ENCODE measurements at regions not wholly inside any gene's neighbourhood (a gene's known extent, or its start where the extent isn't known, plus 50 kb on each side); places are given as distances from the start of the nearest gene placed in this dataset.
"Not testable (repeated sequence)": the region's sequence is repeated elsewhere in the genome, so short reads cannot be mapped to it uniquely, and the experiment has no call there.

DNA sequence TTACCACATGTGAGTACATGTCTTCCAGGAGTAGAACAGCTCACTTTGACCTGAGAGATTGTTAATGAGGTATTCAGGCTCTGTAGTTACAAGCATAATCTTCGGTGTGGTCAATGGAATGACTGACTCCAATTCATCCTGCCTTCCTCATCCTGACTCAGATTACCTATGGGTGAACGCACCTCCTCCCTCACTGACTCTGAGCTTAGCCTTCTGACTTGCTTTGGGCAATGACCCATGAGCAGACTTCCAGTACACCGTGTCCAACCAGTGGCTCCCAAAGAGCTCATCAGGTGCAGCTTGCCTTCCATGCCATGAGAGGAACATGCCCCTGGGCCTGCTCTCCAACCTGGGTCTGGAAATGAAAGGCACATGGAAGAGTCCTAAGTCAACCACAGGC is 361.0 kb upstream of the FRG1 start:
- DNase-seq (ENCODE audit: low read depth in 2 of 2), result not testable (repeated sequence)

DNA sequence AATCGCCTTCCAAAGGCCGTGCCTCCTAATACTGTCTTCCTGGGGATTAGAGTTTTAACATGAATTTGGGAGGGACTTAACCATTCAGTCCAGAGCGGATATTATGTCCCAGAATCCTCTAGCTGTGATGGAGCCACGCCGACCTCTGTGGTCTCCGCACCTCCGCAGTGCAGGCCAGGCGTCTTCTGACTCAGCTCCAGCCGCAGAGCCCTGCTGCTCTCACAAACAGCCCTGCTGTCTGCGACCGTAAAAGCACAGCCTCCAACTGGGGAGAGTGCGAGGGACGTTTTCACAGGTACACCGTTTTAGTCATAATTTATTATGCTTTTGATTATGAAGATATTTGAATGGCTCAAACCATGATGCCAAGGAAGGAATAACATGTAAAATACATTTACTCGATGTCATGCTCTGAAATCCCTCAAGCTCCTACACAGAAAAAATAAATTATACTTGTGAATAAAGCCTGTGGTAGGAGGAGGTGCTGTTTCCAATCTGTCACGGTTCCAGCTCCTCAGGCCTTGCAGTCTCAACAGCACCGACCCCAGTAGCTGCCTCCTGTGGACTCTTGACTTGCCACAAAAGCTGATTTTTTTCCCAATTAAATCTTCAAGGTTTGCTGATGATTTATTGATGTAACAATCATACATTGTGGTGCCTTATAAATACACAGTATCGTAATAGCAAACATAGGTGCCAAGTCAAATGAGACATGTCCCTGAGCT is 353.6 kb upstream of the FRG1 start:
- not testable (repeated sequence) for DNase-seq (ENCODE audit: low read depth in 2 of 2)

DNA sequence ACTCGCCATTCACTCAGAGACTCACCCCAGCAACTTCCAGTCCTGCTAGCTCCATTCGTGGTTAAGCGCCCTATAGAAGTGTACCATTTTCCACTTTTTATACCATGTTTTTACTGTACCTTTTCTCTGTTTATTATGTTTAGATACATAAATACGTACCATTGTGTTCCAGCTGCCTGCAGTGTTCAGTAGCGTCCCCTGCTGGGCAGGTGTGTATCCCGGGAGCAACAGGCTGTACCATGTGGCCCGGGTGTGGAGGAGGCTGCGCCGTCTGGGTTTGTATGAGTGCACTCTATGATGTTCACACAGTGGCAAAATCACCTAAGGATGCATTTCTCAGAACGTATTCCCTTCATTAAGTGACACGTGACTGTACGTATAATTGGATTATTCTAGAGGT is 351.5 kb upstream of the FRG1 start:
- DNase-seq (ENCODE audit: low read depth in 2 of 2), result not testable (repeated sequence)

DNA sequence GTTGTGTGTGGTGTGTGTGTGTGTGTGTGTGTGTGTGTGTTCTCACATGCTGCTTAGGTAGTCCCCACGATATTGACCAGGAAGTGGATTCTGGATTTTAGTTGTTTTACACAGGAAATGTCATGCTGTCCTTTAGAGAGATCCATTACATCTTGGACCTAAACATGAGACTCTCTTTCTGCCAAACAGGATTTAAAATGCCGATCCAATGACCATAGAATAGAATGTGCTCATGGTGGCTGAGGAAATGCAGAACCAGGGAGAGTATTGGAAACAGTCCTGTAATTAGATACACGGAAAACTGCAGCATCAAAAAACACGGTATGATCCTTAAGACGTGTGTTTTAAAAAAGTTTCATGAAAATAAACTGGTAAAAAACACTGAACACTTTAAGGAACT is 347.8 kb upstream of the FRG1 start:
- DNase-seq (ENCODE audit: low read depth in 2 of 2), result no peak

DNA sequence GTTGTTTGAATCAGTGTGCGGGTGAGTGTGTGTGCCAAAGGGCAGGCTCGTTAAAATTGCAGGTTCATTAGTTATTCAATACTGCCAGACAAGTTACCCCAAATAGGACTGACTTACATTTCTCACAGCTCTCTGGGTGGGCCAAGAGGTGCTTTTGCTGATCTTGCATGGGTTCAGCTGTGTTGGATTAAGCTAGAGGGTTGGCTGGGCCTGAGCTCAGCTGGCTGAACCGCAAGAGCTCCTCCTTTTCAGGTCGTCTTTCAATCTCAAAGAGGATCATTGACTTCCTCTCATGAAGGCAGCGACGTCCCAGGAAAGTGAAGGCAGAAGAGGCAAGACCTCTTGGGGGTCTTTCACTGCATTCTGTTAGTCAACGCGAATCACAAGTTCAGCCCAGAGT is 343.3 kb upstream of the FRG1 start:
- no peak for DNase-seq (ENCODE audit: low read depth in 2 of 2)

DNA sequence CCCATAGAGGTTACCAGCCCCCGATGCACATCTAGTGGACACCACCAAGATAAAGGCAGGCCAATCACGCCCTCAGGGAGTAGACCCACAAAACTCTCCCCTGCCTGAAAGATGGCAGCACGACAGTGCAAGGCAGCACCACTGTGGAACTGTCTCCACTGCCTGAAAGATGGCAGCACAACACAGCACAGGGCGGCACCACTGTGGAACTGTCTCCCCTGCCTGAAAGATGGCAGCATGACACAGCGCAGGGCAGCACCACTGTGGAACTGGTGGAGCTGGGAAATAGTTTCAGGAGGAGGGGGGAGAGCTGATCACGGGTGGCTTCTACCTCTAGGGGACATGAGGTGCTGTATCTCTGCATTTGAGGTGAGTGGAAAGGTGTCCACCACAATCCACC is 340.4 kb upstream of the FRG1 start:
- DNase-seq (ENCODE audit: low read depth in 2 of 2), result no peak

DNA sequence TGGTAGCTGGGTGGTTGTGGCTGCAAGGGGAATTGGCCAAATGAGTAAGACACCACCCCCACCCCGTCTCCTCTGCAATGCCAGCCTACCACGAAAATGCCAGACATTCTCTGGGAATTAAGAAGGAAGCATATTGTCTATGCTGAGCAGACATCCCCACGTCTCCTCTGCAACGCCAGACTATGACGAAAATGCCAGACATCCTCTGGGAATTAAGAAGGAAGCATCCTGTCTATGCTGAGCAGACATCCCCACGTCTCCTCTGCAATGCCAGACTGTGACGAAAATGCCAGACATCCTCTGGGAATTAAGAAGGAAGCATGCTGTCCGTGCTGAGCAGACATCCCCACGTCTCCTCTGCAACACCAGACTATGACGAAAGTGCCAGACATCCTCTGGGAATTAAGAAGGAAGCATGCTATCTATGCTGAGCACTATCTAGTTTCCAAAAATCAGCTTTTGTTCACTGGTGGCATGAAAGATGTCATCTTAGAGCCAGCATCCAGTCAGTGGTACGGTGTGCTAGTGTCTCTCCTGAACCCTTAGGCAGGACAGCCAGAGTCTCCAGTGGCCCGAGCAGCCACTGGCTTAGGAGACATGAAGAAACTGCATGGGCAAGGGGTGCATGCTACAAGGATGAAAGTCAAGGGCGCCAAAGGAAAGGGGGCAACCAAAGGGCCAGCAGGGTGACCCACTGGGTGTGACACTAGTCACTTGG is 339.8 kb upstream of the FRG1 start:
- DNase-seq (ENCODE audit: low read depth in 2 of 2), result no peak

DNA sequence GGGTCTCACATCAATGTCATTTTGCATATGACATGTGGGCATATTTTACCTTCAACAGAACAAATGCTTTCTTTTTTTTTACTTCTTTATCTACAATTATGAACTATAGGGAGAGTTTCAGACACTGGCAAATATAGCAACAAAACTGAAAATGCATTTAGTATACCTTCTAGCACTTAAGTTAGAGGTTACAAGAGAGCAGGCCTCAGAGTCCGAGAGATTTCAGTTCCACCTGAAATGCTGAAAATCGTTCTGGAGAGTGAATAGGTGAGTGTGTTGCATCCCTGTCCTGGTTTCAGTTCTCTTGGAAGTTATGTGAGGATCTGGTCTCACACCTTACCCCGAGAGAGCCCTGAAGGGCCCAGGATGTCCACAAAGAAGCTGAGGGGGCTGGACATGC is 337.8 kb upstream of the FRG1 start:
- DNase-seq (ENCODE audit: low read depth in 2 of 2), result not testable (repeated sequence)

DNA sequence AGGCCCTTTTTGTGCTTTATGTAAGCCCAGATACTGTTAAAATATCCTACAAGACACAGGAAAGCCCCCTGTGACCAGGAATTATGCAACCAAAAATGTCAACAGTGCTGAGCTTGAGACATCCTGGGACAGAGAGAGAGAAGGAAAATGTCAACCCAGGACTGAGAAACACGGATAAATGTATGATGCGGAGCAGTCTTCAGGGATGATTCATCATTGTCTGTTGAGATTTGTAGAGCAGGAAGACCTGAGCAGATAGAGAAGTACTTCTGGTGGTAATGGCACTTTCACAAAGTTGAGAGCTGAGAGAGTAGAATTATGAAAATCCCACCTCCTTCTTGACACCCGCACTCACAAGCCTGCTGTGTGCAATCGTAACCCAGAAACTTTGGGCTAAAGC is 330.1 kb upstream of the FRG1 start:
- DNase-seq (ENCODE audit: low read depth in 2 of 2), result not testable (repeated sequence)

DNA sequence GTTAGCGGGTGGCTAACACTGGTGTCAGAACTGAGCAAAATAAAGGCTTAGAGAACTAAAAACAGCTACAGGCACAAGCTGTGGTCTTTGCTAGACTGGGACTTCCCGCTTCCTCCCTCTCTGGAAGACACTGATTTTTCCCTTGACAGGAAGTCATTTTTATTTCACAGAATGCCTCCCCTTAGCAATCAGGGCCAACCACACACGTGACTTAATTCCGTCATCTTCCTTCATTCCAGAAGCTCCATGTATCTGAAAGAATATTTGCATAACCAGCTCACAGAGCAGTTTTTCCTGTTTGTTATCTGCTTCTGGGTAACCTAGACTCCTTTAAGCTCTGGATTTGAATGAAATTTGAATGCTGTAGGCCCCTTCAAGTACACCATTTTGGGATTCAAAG is 327.5 kb upstream of the FRG1 start:
- DNase-seq (ENCODE audit: low read depth in 2 of 2), result no peak

DNA sequence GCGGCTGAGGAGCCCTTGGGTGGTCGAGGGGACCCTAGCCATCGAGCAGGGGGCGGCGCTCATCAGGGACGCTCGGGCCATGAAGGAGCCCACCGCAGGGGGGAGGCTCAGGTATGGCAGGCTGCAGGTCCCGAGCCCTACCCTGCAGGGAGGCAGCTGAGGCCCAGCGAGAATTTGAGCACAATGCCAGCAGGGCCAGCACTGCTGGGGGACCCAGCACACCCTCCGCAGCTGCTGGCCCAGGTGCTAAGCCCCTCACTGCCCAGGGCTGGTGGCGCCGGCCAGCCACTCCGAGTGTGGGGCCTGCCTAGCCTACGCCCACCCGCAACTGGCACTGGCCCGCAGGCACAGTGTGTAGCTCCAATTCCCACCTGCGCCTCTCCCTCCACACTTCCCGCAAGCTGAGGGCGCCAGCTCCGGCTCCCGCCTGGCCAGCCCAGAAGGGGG is 325.4 kb upstream of the FRG1 start:
- no peak for DNase-seq (ENCODE audit: low read depth in 2 of 2)

DNA sequence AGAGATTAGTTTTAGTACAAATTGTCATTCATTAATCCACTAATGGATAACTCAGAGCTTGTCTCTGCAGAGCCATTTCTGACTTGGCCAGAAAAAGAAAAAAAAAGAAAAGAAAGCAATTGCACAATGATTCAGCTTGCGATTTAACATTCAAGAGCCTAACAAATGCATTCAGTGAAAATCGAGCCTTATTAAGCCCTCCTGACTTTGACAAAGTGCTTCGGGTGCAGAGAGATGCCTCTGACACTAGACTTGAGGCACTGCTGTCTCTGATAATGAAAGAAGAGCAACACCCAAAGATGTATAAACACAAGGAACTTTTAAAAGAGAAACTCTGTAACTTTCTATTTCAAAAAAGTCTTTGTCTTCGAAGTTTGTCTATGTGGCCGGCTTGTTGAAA is 322.9 kb upstream of the FRG1 start:
- DNase-seq (ENCODE audit: low read depth in 2 of 2), result not testable (repeated sequence)

DNA sequence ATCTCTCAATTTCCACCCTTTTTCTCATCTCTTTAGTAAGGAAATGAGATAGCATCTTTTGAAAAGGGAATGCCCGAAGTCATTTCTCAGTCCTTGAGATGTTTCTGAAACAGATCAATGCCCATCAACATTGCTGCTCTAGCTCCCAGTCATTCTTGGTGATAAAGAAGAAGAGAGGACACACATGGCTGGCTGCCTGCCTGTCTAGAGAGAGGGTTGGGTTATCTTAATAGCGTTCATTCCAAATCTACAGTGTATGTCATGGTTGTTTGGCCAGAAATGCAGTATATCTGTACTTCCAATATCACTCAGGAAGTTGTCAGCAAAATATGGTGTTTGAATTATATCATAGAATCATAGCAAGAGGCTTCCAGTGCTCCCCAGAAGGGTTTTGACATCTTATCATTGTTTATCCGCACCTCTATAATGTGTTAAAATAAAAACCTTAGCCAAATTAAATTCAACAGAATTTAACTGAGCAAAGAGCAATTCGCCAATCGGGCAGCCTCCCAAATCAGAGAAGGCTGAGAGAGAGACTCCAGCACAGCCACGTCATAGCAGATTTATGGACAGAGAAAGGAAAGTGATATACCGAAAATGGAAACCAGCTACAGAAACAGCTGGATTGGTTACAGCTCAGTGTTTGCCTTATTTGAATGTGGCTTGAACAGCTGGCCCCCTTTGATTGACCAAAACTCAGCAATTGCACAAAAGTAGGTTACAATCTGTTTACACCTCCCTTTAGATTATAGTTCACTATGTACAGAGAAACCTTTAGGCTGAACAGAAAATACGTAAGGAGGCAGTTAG is 321.0 kb upstream of the FRG1 start:
- DNase-seq (ENCODE audit: low read depth in 2 of 2), result not testable (repeated sequence)

DNA sequence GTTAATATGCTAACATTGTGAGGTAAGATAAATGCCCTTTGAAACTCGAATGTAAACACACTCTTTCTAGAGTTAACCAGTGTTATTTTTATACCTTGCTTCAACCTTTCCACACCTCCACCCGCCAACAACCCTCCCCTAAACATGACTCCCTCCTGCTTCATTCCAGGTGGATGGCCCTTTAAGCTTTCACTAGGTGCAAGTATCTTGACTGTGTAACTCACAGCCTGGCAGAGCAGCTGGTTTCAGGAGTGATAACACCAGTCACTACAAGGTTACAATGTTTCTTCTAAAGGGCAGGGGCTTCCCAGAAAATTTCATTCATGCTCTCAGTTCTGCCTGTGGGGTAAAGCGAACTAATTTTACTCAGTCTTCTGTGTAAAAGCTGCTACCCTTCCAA is 318.1 kb upstream of the FRG1 start:
- not testable (repeated sequence) for DNase-seq (ENCODE audit: low read depth in 2 of 2)

DNA sequence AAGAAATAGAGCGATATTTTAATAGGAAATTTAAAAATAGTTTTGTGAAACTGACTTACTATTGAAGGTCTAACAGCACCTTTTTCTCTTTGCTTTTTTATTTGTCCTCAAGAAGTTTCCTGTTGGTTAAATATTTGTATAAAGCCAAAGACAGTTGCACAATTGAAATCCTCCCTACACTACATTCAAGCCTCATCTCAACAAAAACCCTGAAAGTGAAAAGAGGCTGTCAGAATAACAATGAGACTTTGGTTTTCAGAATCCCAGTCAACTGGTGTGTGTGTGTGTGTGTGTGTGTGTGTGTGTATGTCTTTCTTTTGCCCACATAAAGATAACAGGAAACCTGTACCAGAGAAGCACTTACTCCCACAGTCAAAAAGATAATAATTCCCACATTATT is 313.6 kb upstream of the FRG1 start:
- not testable (repeated sequence) for DNase-seq (ENCODE audit: low read depth in 2 of 2)

DNA sequence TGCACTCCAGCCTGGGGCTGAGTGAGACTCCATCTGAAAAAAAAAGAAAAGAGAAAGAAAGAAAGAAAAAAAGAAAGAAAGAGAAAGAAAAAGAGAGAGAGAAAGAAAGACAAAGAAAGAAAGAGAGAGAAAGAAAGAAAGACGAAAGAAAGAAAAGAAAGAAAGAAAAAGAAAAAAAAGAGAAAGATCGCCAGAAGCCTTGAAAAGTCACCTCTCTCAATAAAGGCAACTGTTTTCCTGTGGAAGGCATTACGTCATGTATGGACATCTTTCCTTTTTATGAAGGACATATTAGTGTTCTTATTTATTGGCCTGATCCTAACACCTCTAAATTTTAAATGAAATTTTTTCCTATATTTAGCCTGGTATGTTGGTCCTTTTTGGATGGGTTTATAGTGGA is 310.9 kb upstream of the FRG1 start:
- DNase-seq (ENCODE audit: low read depth in 2 of 2), result not testable (repeated sequence)

DNA sequence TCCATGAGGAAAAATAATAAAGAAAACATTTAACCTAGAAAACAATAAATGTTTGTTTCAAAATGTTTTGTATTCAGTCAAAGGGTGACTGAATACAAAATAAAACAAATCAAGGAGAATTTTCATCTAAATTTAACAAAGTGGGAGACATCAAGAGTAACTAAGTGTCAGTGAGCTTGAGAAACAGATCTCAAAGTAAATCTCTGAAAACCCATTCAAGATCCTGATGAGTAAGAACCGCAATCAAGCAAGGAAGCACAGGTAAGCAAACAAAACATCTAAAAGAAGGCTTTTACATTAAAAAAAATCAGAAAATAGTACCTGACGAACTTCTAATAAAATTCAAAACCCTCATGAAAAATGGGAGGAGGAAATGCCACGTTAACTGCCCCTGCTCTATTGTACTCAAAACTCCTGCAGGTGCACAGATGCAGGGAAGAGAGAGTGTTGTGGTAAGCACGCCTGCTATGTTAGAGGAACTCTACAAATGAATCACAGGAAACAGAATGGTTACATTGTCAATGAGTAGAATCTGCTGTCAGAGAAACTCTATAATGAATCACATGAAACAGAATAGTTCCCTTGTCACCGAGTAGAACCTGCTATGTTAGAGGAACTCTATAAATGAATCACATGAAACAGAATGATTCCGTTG is 309.6 kb upstream of the FRG1 start:
- DNase-seq (ENCODE audit: low read depth in 2 of 2), result not testable (repeated sequence)

DNA sequence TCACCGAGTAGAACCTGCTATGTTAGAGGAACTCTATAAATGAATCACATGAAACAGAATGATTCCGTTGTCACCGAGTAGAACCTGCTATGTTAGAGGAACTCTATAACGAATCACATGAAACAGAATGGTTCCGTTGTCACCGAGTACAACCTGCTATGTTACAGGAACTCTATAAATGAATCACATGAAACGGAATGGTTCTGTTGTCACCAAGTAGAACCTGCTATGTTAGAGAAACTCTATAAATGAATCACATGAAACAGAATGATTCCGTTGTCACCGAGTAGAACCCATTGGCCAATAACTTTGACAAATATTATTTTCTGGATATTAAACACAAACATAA is 309.1 kb upstream of the FRG1 start:
- not testable (repeated sequence) for DNase-seq (ENCODE audit: low read depth in 2 of 2)

DNA sequence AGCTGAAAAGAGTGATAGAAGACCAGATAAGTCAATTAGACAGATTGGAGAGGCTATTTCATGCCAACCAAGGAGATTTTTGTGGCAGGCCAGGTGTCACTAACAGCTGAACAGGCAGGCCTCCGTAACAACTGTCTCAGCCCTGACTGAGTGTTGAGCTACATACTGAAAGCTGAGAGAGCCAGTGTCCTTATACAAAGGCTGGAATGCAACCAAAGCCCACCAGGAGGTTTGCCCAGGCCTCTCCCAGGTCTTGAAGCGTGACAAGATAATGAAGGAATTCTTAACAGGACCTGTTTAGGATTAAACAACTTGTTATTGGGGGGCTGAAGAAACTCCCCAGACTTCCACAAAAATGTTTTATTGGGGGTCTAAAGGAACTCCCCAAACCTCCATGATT is 290.2 kb upstream of the FRG1 start:
- DNase-seq (ENCODE audit: low read depth in 2 of 2), result not testable (repeated sequence)

DNA sequence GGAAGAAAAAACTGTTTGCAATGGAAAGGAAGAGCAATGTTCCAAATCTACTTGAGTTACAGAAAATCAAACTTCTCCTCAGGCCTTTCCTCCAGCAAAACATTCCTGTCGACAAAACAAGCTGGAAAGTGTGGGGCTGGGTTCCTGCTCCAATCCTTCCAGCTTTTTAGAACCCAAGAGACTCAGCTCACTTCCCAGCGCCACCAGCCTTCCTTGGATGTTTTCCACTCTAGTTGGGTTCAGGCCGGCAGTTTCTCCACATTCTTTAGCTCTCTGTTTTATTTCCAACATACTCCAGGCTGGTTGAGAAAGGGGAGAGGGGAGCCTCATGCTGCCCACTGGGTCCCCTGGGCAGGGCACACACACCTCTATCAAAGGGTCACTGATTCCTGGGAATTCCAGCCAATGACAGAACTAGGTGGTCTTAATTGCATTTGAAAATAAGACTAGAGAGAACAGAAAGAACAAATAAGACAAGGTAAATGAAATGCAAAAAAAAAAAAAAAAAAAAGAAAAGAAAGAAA is 287.5 kb upstream of the FRG1 start:
- not testable (repeated sequence) for DNase-seq (ENCODE audit: low read depth in 2 of 2)

DNA sequence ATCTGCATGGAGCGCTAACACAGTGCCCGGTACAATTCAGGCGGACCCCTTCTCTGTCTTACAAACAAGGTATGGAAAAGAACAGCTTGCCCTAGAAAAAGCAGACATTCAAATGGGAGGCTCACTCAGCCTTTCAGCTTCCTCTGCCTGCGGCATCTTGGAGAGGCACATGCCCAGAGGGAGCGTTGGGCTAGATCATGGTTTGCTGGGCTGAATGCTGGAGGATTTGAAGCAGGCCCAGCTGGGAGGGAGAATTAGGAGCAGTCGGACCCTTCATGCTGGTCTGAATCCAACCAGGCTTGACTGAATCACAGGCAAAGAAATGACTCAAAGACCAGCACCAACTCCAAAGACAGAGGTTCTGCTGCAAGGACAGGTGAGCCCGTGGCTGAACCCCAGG is 286.7 kb upstream of the FRG1 start:
- not testable (repeated sequence) for DNase-seq (ENCODE audit: low read depth in 2 of 2)

DNA sequence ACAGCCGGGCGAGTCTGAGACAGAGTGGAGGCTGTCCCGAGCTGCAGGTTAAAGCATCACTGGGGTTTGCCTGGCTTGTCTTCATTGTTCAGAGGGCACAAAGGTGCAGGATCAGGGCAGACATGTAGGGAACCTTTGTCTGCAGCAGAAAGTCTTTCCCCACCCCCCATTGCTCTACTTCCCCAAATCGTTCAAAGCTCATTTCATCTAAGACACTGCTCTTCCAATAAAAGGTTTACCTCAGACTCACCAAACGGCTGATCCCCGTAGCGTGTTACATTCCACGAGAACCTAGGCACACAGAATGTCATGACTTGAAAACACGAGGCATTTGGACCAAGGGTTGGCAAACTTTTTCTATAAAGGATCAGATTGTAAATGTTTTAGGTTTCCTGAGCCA is 286.3 kb upstream of the FRG1 start:
- DNase-seq (ENCODE audit: low read depth in 2 of 2), result not testable (repeated sequence)

All from lung microvascular endothelial cell (primary cell).